ENCODE measurements at regions not wholly inside any gene's neighbourhood (a gene's known extent, or its start where the extent isn't known, plus 50 kb on each side); places are given as distances from the start of the nearest gene placed in this dataset.

DNA sequence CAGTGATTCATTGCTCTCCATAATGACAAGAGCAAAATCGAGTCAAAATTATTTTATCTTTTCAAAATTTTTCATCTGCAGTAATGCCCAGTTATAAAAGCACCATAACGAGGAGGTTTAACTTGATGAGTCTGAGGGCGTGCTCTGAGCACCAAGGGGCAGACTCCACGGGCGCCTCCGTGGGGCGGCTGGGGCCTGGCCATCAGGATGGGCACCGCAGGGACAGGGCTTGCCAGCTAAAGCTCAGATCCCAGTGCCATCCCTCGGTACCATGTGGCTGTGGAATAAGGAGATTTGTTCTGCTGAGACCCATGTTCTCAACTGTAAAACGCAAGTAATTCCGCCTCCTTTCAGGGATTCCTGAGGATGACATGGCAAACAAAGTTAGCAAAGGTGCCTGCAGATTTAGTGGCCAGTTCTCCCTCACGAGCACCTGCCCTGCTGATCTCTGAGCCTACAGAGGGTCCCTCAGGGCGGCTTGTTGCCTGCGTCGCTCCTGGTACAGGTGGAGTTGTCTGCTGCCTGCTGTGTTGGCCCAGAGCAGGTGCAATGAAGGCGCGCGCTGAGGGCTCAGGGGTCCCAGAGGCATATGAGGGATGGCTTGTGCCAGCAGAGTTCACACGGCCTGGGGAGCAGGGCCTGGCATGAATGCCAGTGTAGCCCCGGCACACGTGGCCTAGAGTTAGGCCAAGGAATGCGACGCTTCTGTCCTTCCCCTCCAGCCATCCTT lies 584.4 kb downstream of the TCERG1L start:
- Histone ChIP-seq H3K4me3 (ENCODE audit: control insufficient read depth in 1 of 2, extremely low read depth in 1 of 2, low read length in 1 of 2) (no peak overlapping the region), H3K9me3 (no peaks in the 10 kb centered on the region), H3K4me1 (ENCODE audit: control insufficient read depth in 1 of 2, extremely low read depth in 1 of 2, insufficient read depth in 2 of 2, low read length in 2 of 2) (no peaks in the 10 kb centered on the region), H3K36me3 (ENCODE audit: control insufficient read depth in 2 of 2, extremely low read depth in 1 of 2, insufficient read depth in 1 of 2, low read length in 1 of 2) (no peaks in the 10 kb centered on the region), H3K27ac (ENCODE audit: low read length) (no peak overlapping the region), H3K27me3 (replicated peaks in 1 of 2; ENCODE audit: control insufficient read depth in 2 of 2, extremely low read depth in 1 of 2, insufficient read depth in 2 of 2, low read length in 1 of 2) (peaks cover 0 to 15% of the 10 kb centered on the region in 2 experiments)
- no peaks in the 10 kb centered on the region for H3K4me1 Mint-ChIP-seq
- no peaks in the 10 kb centered on the region for H3K9me3 Mint-ChIP-seq
- no peak overlapping the region for H3K27ac Mint-ChIP-seq
- H3K36me3 Mint-ChIP-seq: no peaks in the 10 kb centered on the region
- H3K27me3 Mint-ChIP-seq: peaks cover 0 to 9% of the 10 kb centered on the region in 2 donors
- DNase-seq (no peak), ATAC-seq (replicated peaks in 1 of 4) (no peak)
- CTCF ChIA-PET: no interaction called here
- POLR2A ChIA-PET: no interaction called here
- 83% methylated on average over 20 of the region's 23 CpGs for WGBS (ENCODE audit: insufficient coverage)
- no peak overlapping the region for H3K4me3 Mint-ChIP-seq

DNA sequence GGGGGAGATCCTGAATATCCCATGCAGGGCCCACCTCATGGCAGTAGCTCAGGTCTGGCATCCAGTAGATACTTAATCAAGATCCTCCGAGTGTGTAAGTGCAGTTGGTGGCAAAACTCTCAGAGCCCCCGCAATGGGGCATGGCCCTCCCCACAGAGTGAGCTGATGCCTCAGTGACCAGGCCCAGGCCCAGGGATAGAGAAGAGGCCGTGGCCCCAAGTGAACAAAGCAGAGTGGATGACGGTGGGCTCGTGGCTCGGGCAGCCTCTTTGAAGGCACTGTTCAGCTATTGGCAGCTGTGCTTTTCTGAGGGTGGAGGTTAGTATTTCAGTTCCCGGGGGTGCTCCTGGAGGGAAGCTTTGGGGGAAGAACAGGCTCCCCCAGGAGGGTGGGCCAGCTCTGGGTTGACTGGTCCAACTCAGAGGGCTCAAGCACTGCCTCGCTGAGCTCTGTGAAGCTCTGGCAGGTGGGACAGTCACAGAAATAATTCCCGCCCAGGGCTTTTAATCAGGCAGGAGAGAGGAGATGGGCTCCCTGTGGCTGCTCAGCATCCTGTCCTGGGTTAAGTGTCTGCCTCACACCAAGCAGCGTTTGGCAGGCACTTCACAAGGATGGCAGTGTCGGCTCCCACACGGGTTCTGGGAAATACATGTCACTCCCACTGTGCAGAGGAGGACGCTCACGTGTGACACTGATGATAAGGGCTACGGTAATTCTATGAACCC lies 583.6 kb downstream of the TCERG1L start:
- Histone ChIP-seq H3K4me3 (ENCODE audit: control insufficient read depth in 1 of 2, extremely low read depth in 1 of 2, low read length in 1 of 2) (no peak overlapping the region), H3K4me1 (ENCODE audit: control insufficient read depth in 1 of 2, extremely low read depth in 1 of 2, insufficient read depth in 2 of 2, low read length in 2 of 2) (no peaks in the 10 kb centered on the region), H3K27me3 (replicated peaks in 1 of 2; ENCODE audit: control insufficient read depth in 2 of 2, extremely low read depth in 1 of 2, insufficient read depth in 2 of 2, low read length in 1 of 2) (peaks cover 0 to 15% of the 10 kb centered on the region in 2 experiments), H3K27ac (ENCODE audit: low read length) (no peak overlapping the region), H3K36me3 (ENCODE audit: control insufficient read depth in 2 of 2, extremely low read depth in 1 of 2, insufficient read depth in 1 of 2, low read length in 1 of 2) (no peaks in the 10 kb centered on the region), H3K9me3 (no peaks in the 10 kb centered on the region)
- ATAC-seq (replicated peaks in 1 of 4) (no peak), DNase-seq (no peak)
- Mint-ChIP-seq H3K36me3 (no peaks in the 10 kb centered on the region), H3K27ac (no peak overlapping the region), H3K4me1 (no peaks in the 10 kb centered on the region), H3K4me3 (no peak overlapping the region), H3K27me3 (peaks cover 0 to 9% of the 10 kb centered on the region in 2 donors), H3K9me3 (no peaks in the 10 kb centered on the region)
- ChIA-PET POLR2A (no interaction called here), CTCF (no interaction called here)
- WGBS (ENCODE audit: insufficient coverage): 69% methylated on average over 12 of the region's 15 CpGs

DNA sequence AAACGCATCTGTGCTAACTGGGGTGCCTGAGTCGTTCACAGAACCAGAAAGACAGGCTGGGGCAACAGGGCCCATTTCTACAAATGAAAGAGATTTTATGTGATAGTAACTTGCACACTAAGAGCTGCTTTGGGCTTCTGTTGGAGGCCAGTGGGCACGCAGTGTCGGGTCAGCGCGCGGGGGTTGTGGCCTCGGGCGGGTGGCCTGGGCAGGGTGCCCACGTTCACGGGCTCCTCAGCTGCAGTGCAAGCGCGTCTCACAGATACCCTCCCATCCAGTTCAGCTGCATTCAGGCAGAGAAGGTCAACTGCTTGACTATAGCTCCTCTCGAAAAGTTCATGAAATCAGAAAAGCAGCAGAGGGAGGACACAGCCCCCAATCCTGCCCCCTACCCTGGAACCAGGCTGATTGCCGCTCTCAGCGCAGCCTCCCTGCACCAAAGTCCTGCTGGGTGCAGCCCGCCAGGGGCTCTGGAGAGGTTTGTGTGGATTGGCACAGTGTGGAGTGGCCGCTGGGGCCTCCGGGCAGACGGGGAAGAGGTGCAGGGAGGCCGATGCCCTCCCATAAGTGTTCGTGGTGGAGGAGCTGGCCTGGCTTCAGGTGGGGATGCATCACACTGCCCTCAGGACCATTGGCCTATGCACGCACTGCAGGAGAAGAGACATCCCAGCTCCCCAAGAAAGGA lies 582.8 kb downstream of the TCERG1L start:
- Mint-ChIP-seq H3K4me3 (no peak overlapping the region), H3K27me3 (peaks cover 0 to 9% of the 10 kb centered on the region in 2 donors), H3K9me3 (no peaks in the 10 kb centered on the region), H3K4me1 (no peaks in the 10 kb centered on the region), H3K27ac (no peak overlapping the region), H3K36me3 (no peaks in the 10 kb centered on the region)
- H3K4me1 ChIP-seq (ENCODE audit: control insufficient read depth in 1 of 2, extremely low read depth in 1 of 2, insufficient read depth in 2 of 2, low read length in 2 of 2): no peaks in the 10 kb centered on the region
- WGBS (ENCODE audit: insufficient coverage): 89% methylated on average over 17 of the region's 23 CpGs
- H3K27me3 ChIP-seq (replicated peaks in 1 of 2; ENCODE audit: control insufficient read depth in 2 of 2, extremely low read depth in 1 of 2, insufficient read depth in 2 of 2, low read length in 1 of 2): peaks cover 0 to 15% of the 10 kb centered on the region in 2 experiments
- H3K36me3 ChIP-seq (ENCODE audit: control insufficient read depth in 2 of 2, extremely low read depth in 1 of 2, insufficient read depth in 1 of 2, low read length in 1 of 2): no peaks in the 10 kb centered on the region
- H3K9me3 ChIP-seq: no peaks in the 10 kb centered on the region
- no peak overlapping the region for H3K27ac ChIP-seq (ENCODE audit: low read length)
- no peak overlapping the region for H3K4me3 ChIP-seq (ENCODE audit: control insufficient read depth in 1 of 2, extremely low read depth in 1 of 2, low read length in 1 of 2)
- DNase-seq: no peak
- ATAC-seq (replicated peaks in 1 of 4): no peak
- ChIA-PET POLR2A (no interaction called here), CTCF (interaction anchor here in 1 of 2 donors (0.6 kb wide), 1 partner anchor 172 kb away, joined by 3 read pairs; no protein-coding TSS in a partner anchor)

DNA sequence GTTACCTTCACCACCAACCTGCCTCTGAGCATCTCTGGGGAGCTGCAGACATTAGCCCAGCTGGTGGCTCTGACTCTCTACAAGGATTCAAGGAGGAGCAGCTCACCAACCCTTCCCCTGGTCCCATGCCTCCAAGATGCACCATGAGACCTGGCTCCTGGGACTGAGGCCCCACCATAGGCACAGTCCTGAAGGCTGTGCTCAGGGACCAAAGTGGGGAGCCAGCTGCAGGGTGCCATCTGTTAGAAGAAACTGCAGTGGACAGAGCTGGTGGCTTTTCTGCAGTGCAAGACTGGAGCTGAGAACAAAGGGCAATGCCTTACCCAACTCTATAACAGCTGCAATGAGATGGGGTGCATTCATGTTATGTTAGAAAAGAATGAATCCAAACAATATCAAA lies 581.6 kb downstream of the TCERG1L start:
- H3K27ac Mint-ChIP-seq: no peak overlapping the region
- H3K36me3 Mint-ChIP-seq: no peaks in the 10 kb centered on the region
- CTCF ChIA-PET: no interaction called here
- H3K27me3 ChIP-seq (replicated peaks in 1 of 2; ENCODE audit: control insufficient read depth in 2 of 2, extremely low read depth in 1 of 2, insufficient read depth in 2 of 2, low read length in 1 of 2): peaks cover 0 to 15% of the 10 kb centered on the region in 2 experiments
- H3K9me3 Mint-ChIP-seq: no peaks in the 10 kb centered on the region
- H3K9me3 ChIP-seq: no peaks in the 10 kb centered on the region
- no peak for ATAC-seq (replicated peaks in 1 of 4)
- H3K4me1 ChIP-seq (ENCODE audit: control insufficient read depth in 1 of 2, extremely low read depth in 1 of 2, insufficient read depth in 2 of 2, low read length in 2 of 2): no peaks in the 10 kb centered on the region
- no peaks in the 10 kb centered on the region for H3K4me1 Mint-ChIP-seq
- POLR2A ChIA-PET: no interaction called here
- H3K4me3 ChIP-seq (ENCODE audit: control insufficient read depth in 1 of 2, extremely low read depth in 1 of 2, low read length in 1 of 2): no peak overlapping the region
- no peak overlapping the region for H3K27ac ChIP-seq (ENCODE audit: low read length)
- H3K27me3 Mint-ChIP-seq: peaks cover 0 to 9% of the 10 kb centered on the region in 2 donors
- no peak overlapping the region for H3K4me3 Mint-ChIP-seq
- H3K36me3 ChIP-seq (ENCODE audit: control insufficient read depth in 2 of 2, extremely low read depth in 1 of 2, insufficient read depth in 1 of 2, low read length in 1 of 2): no peaks in the 10 kb centered on the region
- no peak for DNase-seq

- DNase-seq (no peak), ATAC-seq (replicated peaks in 1 of 4) (no peak)
- H3K4me3 ChIP-seq (ENCODE audit: control insufficient read depth in 1 of 2, extremely low read depth in 1 of 2, low read length in 1 of 2): no peak overlapping the region
- H3K36me3 ChIP-seq (ENCODE audit: control insufficient read depth in 2 of 2, extremely low read depth in 1 of 2, insufficient read depth in 1 of 2, low read length in 1 of 2): no peaks in the 10 kb centered on the region
- no peaks in the 10 kb centered on the region for H3K9me3 ChIP-seq
- 45% methylated on average over 2 of the region's 2 CpGs for WGBS (ENCODE audit: insufficient coverage)
- no peak overlapping the region for H3K27ac Mint-ChIP-seq
- no peaks in the 10 kb centered on the region for H3K4me1 Mint-ChIP-seq
- H3K9me3 Mint-ChIP-seq: peaks cover 0 to 5% (median 0%) of the 10 kb centered on the region in 3 donors
- peaks cover 0 to 5% of the 10 kb centered on the region in 2 experiments for H3K27me3 ChIP-seq (replicated peaks in 1 of 2; ENCODE audit: control insufficient read depth in 2 of 2, extremely low read depth in 1 of 2, insufficient read depth in 2 of 2, low read length in 1 of 2)
- peaks cover 0 to 3% of the 10 kb centered on the region in 2 donors for H3K27me3 Mint-ChIP-seq
- CTCF ChIA-PET: no interaction called here
- H3K4me3 Mint-ChIP-seq: no peak overlapping the region
- H3K4me1 ChIP-seq (ENCODE audit: control insufficient read depth in 1 of 2, extremely low read depth in 1 of 2, insufficient read depth in 2 of 2, low read length in 2 of 2): no peaks in the 10 kb centered on the region
- H3K27ac ChIP-seq (ENCODE audit: low read length): no peak overlapping the region
- POLR2A ChIA-PET: no interaction called here
- no peaks in the 10 kb centered on the region for H3K36me3 Mint-ChIP-seq
Observed at GRCh38 chr10:130737186-130737585, 574.3 kb downstream of the TCERG1L start.

- CTCF ChIA-PET: no interaction called here
- no peak overlapping the region for H3K4me3 Mint-ChIP-seq
- DNase-seq: no peak
Observed at GRCh38 chr10:130737621-130738020, 573.9 kb downstream of the TCERG1L start.

More at GRCh38 chr10:130737621-130738020, 573.9 kb downstream of the TCERG1L start:
- Histone ChIP-seq H3K9me3 (no peaks in the 10 kb centered on the region), H3K36me3 (ENCODE audit: control insufficient read depth in 2 of 2, extremely low read depth in 1 of 2, insufficient read depth in 1 of 2, low read length in 1 of 2) (no peaks in the 10 kb centered on the region), H3K4me1 (ENCODE audit: control insufficient read depth in 1 of 2, extremely low read depth in 1 of 2, insufficient read depth in 2 of 2, low read length in 2 of 2) (no peaks in the 10 kb centered on the region), H3K27me3 (replicated peaks in 1 of 2; ENCODE audit: control insufficient read depth in 2 of 2, extremely low read depth in 1 of 2, insufficient read depth in 2 of 2, low read length in 1 of 2) (peaks cover 0 to 5% of the 10 kb centered on the region in 2 experiments), H3K4me3 (ENCODE audit: control insufficient read depth in 1 of 2, extremely low read depth in 1 of 2, low read length in 1 of 2) (no peak overlapping the region), H3K27ac (ENCODE audit: low read length) (no peak overlapping the region)
- Mint-ChIP-seq H3K9me3 (peaks cover 0 to 5% (median 0%) of the 10 kb centered on the region in 3 donors), H3K36me3 (no peaks in the 10 kb centered on the region), H3K4me1 (no peaks in the 10 kb centered on the region), H3K27me3 (peaks cover 0 to 3% of the 10 kb centered on the region in 2 donors), H3K27ac (no peak overlapping the region)
- WGBS (ENCODE audit: insufficient coverage): 65% methylated on average over 2 of the region's 5 CpGs
- no peak for ATAC-seq (replicated peaks in 1 of 4)
- POLR2A ChIA-PET: no interaction called here

Data from T-cell (primary cell).